ENCODE measurements at regions not wholly inside any gene's neighbourhood (a gene's known extent, or its start where the extent isn't known, plus 50 kb on each side); places are given as distances from the start of the nearest gene placed in this dataset.
A peak's percentile ranks its signal among the peaks of the same experiment; 100 is the strongest.

GRCh38 chr12:28941248-28941647 lies 207.8 kb upstream of the FAR2 start:
- no peak for DNase-seq

- no peak for DNase-seq
These were observed 202.7 kb upstream of the FAR2 start for GRCh38 chr12:28946361-28946760.

- DNase-seq, result no peak
These were observed 200.4 kb upstream of the FAR2 start for GRCh38 chr12:28948685-28949084.

- DNase-seq, result no peak
These were observed 199.9 kb upstream of the FAR2 start for GRCh38 chr12:28949184-28949583.

DNA sequence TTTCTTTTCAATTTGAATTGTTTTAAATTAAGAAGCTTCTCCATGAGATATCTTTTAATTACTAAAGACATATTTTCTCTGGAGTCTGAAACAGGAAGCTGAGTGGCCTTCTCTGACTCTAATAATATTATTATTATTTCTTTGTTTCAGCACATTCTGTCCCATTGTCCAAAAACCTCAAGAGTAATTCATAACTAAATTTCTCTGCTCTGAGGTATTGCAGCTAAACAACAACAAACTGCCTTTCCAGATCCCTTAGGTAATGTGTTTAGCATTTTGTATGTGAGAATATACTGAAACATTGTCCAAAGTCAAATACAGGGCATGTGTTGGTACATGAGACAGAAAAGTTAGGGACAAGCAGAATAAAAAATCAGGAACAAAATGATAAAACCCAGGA lies 199.0 kb upstream of the FAR2 start:
- DNase-seq, result no peak

- no peak for DNase-seq
These were observed 197.1 kb upstream of the FAR2 start for GRCh38 chr12:28951935-28952334.

DNA sequence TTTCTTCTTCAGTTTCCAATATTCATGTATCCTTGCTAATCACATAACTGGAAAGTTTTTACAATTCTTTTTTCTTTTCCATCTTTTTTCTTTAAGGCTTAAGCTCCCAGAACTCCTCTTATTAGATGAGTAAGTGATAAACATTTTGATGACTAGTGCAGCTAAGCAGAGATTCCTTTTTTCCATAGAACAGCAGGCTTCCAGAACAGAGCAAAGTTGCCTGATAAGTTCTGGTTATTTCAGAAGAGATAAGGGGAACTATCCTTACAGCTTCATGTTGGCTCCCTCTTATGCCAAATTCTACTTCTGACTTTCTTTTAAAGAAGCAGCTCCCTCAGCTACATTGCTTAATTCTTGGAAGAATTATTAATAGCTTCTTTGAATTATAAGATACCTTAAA lies 194.7 kb upstream of the FAR2 start:
- no peak for DNase-seq

DNA sequence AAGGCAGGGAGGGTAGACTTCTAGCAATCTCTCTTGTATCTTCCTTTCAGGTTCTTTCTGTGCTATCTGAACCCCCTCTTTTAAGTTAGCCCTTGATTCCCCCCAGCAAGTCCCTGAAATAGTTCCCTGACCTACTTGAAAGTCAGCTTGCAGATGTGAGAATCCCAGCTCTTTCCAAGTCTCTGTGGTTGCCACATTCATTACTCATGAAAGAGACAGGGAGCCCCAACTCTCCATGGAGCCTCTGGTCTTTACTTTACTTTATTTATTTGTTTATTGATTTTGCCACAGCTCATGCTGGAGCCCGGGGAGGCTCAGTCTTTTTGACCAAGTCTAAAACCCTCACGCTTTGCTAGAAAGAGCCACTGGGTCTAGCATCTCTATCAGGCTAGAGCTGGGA lies 193.6 kb upstream of the FAR2 start:
- no peak for DNase-seq

DNA sequence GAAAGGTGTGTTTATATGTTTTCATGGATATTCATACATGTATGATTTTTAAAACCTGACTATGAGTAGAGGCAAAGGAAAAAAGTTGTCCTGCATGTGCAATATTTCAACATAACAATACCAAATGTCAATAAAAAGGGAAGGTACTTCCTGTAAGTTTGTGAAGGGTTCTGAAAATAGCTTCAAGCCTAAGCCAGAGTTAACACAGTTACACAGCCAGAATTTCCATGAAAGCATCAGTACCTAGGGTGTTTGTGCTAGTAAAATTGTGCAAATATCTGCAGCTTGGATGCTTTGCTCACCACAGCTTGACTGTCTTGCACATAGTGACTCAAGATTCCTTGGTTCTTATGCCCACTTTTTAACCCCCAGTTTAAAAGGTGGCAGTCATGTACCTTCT lies 193.1 kb upstream of the FAR2 start:
- DNase-seq, result no peak

DNA sequence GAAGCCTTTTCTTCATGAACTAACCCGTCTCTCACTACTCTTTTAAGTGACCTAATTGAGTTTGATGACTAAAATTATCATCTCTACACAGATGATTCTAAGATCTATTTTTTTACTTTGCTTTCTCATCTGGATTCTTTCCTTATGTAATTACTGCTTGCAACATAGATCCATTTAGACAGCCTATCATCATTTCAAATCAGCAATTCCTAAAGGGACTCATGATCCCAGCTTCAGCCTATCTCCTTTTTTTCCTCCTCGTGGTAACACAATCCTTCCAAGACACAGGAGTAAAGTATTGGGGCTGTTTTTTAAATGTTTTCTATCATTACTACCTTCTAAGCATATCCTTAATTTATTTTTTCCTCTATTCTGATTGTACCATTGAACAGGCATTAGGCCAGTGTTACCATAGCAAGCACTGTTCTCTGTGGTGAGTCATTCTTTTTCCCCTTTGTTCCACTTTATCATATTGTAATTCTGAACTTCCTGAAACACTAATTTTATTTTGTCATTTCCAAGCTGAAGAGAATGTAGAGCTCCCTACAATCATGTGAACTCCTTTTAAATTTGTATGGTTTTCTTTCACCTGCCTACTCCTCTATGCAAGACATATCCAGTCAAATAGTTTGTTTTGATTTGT lies 190.4 kb upstream of the FAR2 start:
- DNase-seq, result peak; percentile 5

DNA sequence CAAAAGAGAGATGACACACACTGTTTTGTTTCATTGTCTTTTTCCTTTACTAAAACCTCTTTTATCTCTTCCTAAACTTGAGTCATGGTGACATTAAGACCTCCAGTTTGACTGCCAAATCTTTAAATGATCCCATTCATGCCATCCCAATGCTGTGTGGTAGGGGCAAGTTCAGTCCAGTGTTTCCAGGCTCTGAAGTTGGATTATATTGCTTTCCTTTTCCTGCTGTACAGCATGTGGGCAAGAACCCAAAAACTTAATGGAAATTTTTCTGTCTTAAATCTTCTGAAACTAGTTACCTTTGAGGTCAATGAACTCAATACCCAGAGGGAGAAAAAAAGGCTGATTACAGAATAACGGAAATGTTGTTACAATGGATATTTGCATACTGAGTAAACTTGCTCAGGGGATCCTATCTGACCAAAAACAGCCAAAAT lies 187.1 kb upstream of the FAR2 start:
- DNase-seq, result no peak

GRCh38 chr12:28963554-28963953 lies 185.5 kb upstream of the FAR2 start:
- peak; percentile 5 for DNase-seq

GRCh38 chr12:28966046-28966780 lies 182.9 kb upstream of the FAR2 start:
- DNase-seq, result no peak

DNA sequence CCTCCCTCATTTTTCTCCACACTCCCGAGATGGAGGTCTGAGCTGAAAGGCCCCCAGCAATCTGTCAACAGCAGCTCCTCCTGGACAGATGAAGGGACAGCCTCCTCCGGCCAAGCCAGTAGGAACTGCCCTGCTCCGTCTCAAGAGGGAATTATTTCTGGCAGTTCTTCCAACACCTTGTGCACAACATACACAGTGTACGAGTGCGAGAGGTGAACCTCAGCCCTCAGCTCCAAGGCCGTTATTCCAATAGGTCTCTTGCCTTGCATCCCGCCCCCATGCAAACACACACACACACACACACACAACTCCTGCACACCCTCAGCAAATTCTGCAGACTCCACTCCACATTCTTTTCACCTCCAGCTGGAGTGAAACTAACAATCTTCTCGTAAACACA lies 181.7 kb upstream of the FAR2 start:
- no peak for DNase-seq

GRCh38 chr12:28973491-28973890 lies 175.6 kb upstream of the FAR2 start:
- no peak for DNase-seq

GRCh38 chr12:28974166-28974565 lies 174.9 kb upstream of the FAR2 start:
- DNase-seq, result no peak

DNA sequence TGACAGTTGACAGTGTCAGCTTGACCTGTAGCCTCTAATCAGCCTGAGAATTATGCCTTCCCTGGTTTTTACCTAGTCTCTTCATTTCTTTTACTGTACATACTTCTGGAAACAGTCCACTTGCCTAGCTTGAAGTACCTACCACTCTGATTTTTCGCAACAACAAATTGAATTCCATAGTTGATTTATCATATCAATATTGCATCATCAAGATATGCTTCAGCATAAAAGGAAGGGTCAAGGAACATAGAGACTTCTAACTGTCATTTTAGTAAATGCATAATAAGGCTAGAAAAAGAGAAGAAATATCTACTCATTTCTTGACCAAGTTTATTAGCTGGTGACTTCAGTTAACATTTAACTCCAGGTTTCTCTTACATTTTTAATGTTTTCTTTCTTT lies 174.2 kb upstream of the FAR2 start:
- DNase-seq, result no peak

DNA sequence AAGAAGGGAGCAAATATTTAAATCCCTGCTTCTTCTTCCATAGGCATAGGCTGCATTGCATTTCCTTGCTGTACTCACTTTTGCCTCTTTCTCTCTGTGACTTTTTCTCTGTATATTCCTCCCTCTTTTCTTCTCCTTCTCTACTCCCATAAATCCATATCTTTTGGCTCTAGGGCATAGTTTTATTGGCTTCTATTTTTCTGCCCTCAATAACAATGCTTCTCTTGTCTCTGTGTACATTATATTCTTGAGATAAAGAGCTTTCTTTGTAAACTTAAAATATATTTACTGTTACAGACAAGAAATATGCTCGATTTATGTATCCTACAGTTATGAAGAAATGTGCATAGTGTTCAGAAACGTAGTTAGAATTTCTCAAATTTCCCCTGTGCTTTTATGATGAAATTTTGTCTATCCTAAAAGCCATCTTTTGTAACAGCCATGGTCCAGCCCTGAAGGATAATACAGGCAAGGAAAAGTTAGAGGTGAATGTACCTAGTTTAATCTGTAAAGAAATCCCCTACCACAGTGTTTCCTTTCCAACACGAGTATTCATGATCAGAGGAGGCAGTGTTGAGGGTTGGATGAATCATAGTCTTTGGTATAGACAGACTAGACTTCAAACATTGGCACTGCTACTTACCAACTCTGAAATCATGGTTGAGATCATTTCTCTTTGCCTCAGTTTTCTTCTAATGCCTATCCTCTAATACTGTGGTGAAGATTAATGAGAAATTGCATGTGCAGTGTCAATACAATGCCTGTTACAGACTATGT lies 173.3 kb upstream of the FAR2 start:
- DNase-seq, result no peak

GRCh38 chr12:28980436-28980835 lies 168.6 kb upstream of the FAR2 start:
- no peak for DNase-seq

- DNase-seq, result no peak
These were observed 161.3 kb upstream of the FAR2 start for GRCh38 chr12:28987538-28988324.

DNA sequence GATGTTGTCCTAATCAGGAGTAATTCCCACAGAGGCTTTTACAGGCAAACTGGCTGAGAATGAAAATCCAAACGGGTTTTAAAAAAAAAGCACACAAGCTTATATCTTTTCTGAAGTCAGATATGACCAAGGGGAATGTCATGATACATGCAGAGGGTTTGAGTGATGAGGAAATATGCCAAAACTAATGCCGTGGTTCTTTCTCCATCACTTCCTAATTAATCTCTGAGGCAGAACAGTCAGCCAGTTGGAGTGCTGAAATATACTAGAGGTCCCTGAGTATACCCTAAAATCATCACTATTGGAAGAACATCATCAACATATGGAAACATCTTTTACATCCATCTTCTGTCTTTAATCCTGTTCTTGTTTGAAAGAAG lies 160.8 kb upstream of the FAR2 start:
- no peak for DNase-seq

- DNase-seq, result no peak
These were observed 157.5 kb upstream of the FAR2 start for GRCh38 chr12:28991626-28992025.

DNA sequence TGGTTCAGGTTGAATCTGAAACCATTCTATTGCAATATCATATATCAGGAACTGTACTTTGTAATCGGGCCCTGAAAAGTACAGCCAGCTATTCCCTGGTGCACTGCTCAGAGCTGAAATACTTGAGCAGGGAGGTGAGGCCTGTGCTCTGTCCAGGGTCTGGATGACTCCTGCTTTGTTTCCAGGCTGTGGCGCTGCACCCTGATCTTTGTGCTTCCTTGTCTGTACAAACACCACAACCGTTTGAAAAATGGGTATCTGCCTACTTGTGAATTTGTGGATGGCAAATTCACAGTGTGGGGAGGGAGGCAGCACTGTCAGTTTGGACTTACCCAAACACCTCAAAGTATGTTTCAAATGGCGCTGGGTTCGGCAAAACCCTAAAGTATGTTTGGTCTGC lies 155.4 kb upstream of the FAR2 start:
- DNase-seq, result no peak

All from suppressor macrophage treated with lipopolysaccharide for 4 hours (primary cell).